ENCODE measurements at regions not wholly inside any gene's neighbourhood (a gene's known extent, or its start where the extent isn't known, plus 50 kb on each side); places are given as distances from the start of the nearest gene placed in this dataset.

- H3K4me2 ChIP-seq: no peak overlapping the region
- no peak overlapping the region for H2AFZ ChIP-seq
- Mint-ChIP-seq H3K36me3 (ENCODE audit: low read depth) (no peaks in the 10 kb centered on the region), H3K27ac (no peak overlapping the region), H3K27me3 (ENCODE audit: insufficient read depth, low read depth, poor library complexity) (peaks cover 9% of the 10 kb centered on the region), H3K9me3 (peaks cover 11% of the 10 kb centered on the region; the same call in 2 of the 3 replicates), H3K4me1 (0 out of 3 replicates have a peak, but pooled peaks cover 2% of the 10 kb centered on the region), H3K4me3 (no peak overlapping the region)
- H3F3A ChIP-seq (replicated peaks; ENCODE audit: low read depth): no peaks in the 10 kb centered on the region
- H4K20me1 ChIP-seq (replicated peaks; ENCODE audit: insufficient read depth): no peaks in the 10 kb centered on the region
- no peaks in the 10 kb centered on the region for H3K79me2 ChIP-seq (replicated peaks; ENCODE audit: insufficient read depth)
- no peak overlapping the region for H3K4me3 ChIP-seq
- no peaks in the 10 kb centered on the region for H3K36me3 ChIP-seq (ENCODE audit: insufficient read depth)
- ATAC-seq (no peak), DNase-seq (ENCODE audit: low spot score) (no peak)
- 0 out of 2 replicates have a peak, but pooled peaks cover 4% of the 10 kb centered on the region for H3K9me2 ChIP-seq (ENCODE audit: insufficient read depth)
- no peak overlapping the region for H3K27ac ChIP-seq (ENCODE audit: low read depth)
- no peak for TF ChIP-seq ZNF462 (CRISPR knock-in tag; IDR thresholded peaks at IDR 0.05)
- no peak for TF ChIP-seq ETS1 (IDR thresholded peaks at IDR 0.05)
- no peak for TF ChIP-seq JUNB (IDR thresholded peaks at IDR 0.05; ENCODE audit: unreplicated experiment)
- no peak for TF ChIP-seq POLR2AphosphoS5 (IDR thresholded peaks at IDR 0.05; ENCODE audit: low read depth)
- TF ChIP-seq CTCF (conservative IDR thresholded peaks at IDR 0.05; ENCODE audit: low read depth in 2 of 2): no peak
- TF ChIP-seq NANOG (IDR thresholded peaks at IDR 0.05; ENCODE audit: borderline replicate concordance): no peak
- TF ChIP-seq EZH2phosphoT487 (IDR thresholded peaks at IDR 0.05; ENCODE audit: unreplicated experiment): no peak
- no peak for TF ChIP-seq ZNF331 (CRISPR knock-in tag; IDR thresholded peaks at IDR 0.05; ENCODE audit: low read depth)
- no peak for TF ChIP-seq STAT1 (IDR thresholded peaks at IDR 0.05; ENCODE audit: unreplicated experiment)
- no peak for TF ChIP-seq CREB1 (CRISPR knock-in tag; IDR thresholded peaks at IDR 0.05; ENCODE audit: low read depth)
- TF ChIP-seq REST (IDR thresholded peaks at IDR 0.05; ENCODE audit: unreplicated experiment): no peak
- no peak for TF ChIP-seq ZNF114 (CRISPR knock-in tag; IDR thresholded peaks at IDR 0.05)
- no peak for TF ChIP-seq EZH2 (IDR thresholded peaks at IDR 0.05; ENCODE audit: low read depth, unreplicated experiment)
- no peaks in the 10 kb centered on the region for H3K27me3 ChIP-seq (ENCODE audit: insufficient read depth)
- H3K4me1 ChIP-seq (ENCODE audit: insufficient read depth): no peaks in the 10 kb centered on the region
These were observed 102.4 kb downstream of the CCT6B start for GRCh38 chr17:34858591-34859565.
